Prostate gland (tissue), 2 donors: ENCODE measurements at regions not wholly inside any gene's neighbourhood (a gene's known extent, or its start where the extent isn't known, plus 50 kb on each side); places are given as distances from the start of the nearest gene placed in this dataset.

Source experiments
- DNase-seq: peaks from one replicate; pipeline ENCODE4 v3.0.0-alpha.2; 2019; ENCODE audit warnings: low spot score
- H3K27ac ChIP-seq, 2 donors: fragments of 200-600 bp; sonication (generic); 2 replicates each; pipeline ENCODE4 v1.5.1; 2017 to 2019
- H3K27me3 ChIP-seq: fragments of 200-600 bp; sonication (generic); replicated peaks from 2 replicates; pipeline ENCODE4 v1.5.1; 2019; ENCODE audit not compliant: insufficient read depth
- H3K36me3 ChIP-seq, 2 donors: fragments of 200-600 bp; sonication (generic); 1 replicate in 1 of 2; 2 replicates in 1 of 2; pipeline versions ENCODE4 v1.5.1 to v1.8.1; 2017 to 2019
- H3K4me1 ChIP-seq: fragments of 200-600 bp; sonication (generic); replicated peaks from 2 replicates; pipeline ENCODE4 v1.5.1; 2019
- H3K4me3 ChIP-seq, 2 donors: fragments of 200-600 bp; sonication (generic); 2 replicates each; pipeline ENCODE4 v1.5.1; 2017 to 2019
- H3K9me3 ChIP-seq: fragments of 200-600 bp; sonication (generic); 2 replicates; pipeline ENCODE4 v1.5.1; 2017
- POLR2A ChIP-seq: fragments of 450-650 bp; IDR thresholded peaks from one replicate; pipeline ENCODE4 v1.6.1; 2016; ENCODE audit warnings: antibody characterized with exemption, mild to moderate bottlenecking
- POLR2AphosphoS5 ChIP-seq: sonication (generic); formaldehyde crosslinking; IDR thresholded peaks from one replicate; pipeline ENCODE4 v1.6.1; 2017; ENCODE audit warnings: antibody characterized with exemption
- WGBS: methylation state at CpG from one replicate; pipeline ENCODE4 v1.1.5; 2018; 5-methylcytosine and 5-hydroxymethylcytosine counted together
- intact Hi-C: fragments of 100-400 bp; cut with DNase I; formaldehyde crosslinking; loops from one replicate; pipeline ENCODE4 v1.14.2; 2022
- TF ChIP-seq, protein P1 (sequence below), 4 experiments: fragments of 200-600 bp in 2 of 4; fragments of 450-650 bp in 2 of 4; sonication (generic) in 2 of 4; IDR thresholded peaks; 1 replicate in 3 of 4; 2 replicates in 1 of 4; pipeline ENCODE4 v1.5.1; 2016 to 2019; ENCODE audit warnings: antibody characterized with exemption in 4 of 4, mild to moderate bottlenecking in 2 of 4, moderate library complexity in 2 of 4

- Histone ChIP-seq H3K4me1 (no peaks in the 10 kb centered on the region), H3K27ac (no peak overlapping the region), H3K9me3 (no peaks in the 10 kb centered on the region), H3K4me3 (no peak overlapping the region), H3K27me3 (no peaks in the 10 kb centered on the region), H3K36me3 (no peaks in the 10 kb centered on the region)
- 79% methylated on average over 7 of the region's 7 CpGs for WGBS
- TF ChIP-seq POLR2AphosphoS5 (no peak), POLR2A (no peak)
- TF ChIP-seq, protein P1, sequence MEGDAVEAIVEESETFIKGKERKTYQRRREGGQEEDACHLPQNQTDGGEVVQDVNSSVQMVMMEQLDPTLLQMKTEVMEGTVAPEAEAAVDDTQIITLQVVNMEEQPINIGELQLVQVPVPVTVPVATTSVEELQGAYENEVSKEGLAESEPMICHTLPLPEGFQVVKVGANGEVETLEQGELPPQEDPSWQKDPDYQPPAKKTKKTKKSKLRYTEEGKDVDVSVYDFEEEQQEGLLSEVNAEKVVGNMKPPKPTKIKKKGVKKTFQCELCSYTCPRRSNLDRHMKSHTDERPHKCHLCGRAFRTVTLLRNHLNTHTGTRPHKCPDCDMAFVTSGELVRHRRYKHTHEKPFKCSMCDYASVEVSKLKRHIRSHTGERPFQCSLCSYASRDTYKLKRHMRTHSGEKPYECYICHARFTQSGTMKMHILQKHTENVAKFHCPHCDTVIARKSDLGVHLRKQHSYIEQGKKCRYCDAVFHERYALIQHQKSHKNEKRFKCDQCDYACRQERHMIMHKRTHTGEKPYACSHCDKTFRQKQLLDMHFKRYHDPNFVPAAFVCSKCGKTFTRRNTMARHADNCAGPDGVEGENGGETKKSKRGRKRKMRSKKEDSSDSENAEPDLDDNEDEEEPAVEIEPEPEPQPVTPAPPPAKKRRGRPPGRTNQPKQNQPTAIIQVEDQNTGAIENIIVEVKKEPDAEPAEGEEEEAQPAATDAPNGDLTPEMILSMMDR (IDR thresholded peaks at IDR 0.05), result no peak
- intact Hi-C loops, result loop anchor here (5.0 kb wide), 3 partner anchors 45 to 380 kb away; partner anchors contain the start of gene ZSWIM6
- DNase-seq, result no peak
Observed at GRCh38 chr5:61657010-61657409, 325.0 kb downstream of the ZSWIM6 start.

- Histone ChIP-seq H3K27me3 (no peaks in the 10 kb centered on the region), H3K27ac (no peak overlapping the region), H3K9me3 (no peaks in the 10 kb centered on the region), H3K4me3 (no peak overlapping the region), H3K4me1 (no peaks in the 10 kb centered on the region), H3K36me3 (no peaks in the 10 kb centered on the region)
- intact Hi-C loops, result loop anchor here (5.0 kb wide), 3 partner anchors 45 to 380 kb away; partner anchors contain the start of gene ZSWIM6
- WGBS, result 55% methylated on average over 3 of the region's 3 CpGs
- TF ChIP-seq POLR2A (no peak), POLR2AphosphoS5 (no peak)
- TF ChIP-seq, protein P1 (IDR thresholded peaks at IDR 0.05), result no peak
- DNase-seq, result no peak
Observed at GRCh38 chr5:61657686-61658085, 325.6 kb downstream of the ZSWIM6 start.

DNA sequence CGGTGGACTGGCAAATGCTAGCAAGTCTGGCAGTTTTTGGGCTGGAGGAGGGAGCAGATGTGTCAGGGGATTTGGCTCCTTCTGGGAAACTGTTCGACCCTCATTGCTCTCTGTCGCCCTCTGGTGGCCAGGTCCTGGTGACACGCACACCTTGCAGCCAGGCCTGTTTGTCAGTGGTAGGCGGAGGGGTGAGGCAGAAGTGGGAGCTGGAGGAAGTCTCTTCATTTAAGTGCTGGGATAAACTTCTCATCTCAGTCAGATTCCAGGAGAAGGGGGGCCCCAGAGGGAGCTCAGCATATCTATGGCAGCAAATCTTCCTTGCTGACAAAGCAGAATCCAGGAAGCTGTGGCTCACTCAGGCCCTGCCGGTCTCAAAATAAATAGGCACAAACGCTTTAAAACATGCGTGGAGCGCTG, 326.5 kb downstream of the ZSWIM6 start:
- TF ChIP-seq, protein P1 (IDR thresholded peaks at IDR 0.05), result peak; percentile 89 to 98 (median 92)
- TF ChIP-seq POLR2A (no peak), POLR2AphosphoS5 (peak; percentile 61)
- no peaks in the 10 kb centered on the region for H3K9me3 ChIP-seq
- no peaks in the 10 kb centered on the region for H3K36me3 ChIP-seq
- DNase-seq, result peak; percentile 82
- WGBS, result 48% methylated on average over 9 of the region's 9 CpGs
- no peaks in the 10 kb centered on the region for H3K27me3 ChIP-seq
- H3K27ac ChIP-seq, result no peak overlapping the region
- intact Hi-C loops, result loop anchor here (5.0 kb wide), 3 partner anchors 46 to 381 kb away; partner anchors contain the start of gene ZSWIM6
- H3K4me1 ChIP-seq, result no peaks in the 10 kb centered on the region
- H3K4me3 ChIP-seq, result no peak overlapping the region

DNA sequence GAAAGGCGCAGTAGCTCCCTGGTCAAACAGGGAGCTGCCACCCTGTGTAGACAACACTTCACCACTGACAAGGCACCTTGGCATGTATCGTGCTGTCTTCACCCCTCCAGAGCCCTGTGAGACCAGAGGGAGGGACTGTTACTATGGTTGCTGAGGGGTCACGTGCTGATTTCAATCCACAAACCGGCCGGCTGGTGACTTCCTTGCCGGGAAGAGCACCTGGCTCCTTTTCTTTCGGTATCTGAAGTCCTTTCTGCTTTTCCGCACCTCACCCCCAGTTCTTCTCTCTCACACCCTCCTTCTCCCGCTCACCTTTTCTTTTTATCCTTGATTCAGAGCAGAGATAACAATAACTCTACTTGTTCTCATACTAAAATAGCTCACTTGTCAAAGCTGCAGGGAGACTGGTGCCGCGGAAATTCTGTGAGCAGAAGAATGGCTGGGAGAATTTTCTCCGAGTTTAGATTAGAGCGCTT, 327.2 kb downstream of the ZSWIM6 start:
- WGBS, result 76% methylated on average over 13 of the region's 13 CpGs
- H3K36me3 ChIP-seq, result no peaks in the 10 kb centered on the region
- DNase-seq, result no peak
- no peak overlapping the region for H3K27ac ChIP-seq
- H3K4me1 ChIP-seq, result no peaks in the 10 kb centered on the region
- H3K9me3 ChIP-seq, result no peaks in the 10 kb centered on the region
- no peak overlapping the region for H3K4me3 ChIP-seq
- TF ChIP-seq POLR2A (no peak), POLR2AphosphoS5 (no peak)
- TF ChIP-seq, protein P1 (IDR thresholded peaks at IDR 0.05), result no peak
- H3K27me3 ChIP-seq, result no peaks in the 10 kb centered on the region
- intact Hi-C loops, result loop anchor here (5.0 kb wide), 3 partner anchors 47 to 382 kb away; partner anchors contain the start of gene ZSWIM6

DNA sequence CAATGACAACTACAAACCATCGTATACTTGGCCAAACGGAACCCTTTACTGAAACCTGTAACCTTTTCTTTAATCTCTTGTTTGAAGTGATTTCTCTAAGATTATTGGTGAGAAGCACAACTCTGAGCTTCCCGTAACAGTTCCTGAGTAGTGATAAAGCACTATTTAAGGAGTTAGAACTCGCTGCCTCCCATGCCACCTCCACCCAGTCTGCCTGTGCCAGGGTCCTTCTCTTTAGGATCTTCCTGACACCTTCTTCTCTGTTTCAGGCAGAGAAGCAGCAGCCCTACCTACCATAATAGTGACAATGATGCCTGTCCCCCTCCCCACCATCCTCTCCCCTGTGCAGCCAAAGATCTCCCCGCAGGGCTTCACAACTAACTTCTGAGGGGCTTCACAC, 330.6 kb downstream of the ZSWIM6 start:
- no peaks in the 10 kb centered on the region for H3K27me3 ChIP-seq
- no peak for DNase-seq
- no peaks in the 10 kb centered on the region for H3K4me1 ChIP-seq
- no peaks in the 10 kb centered on the region for H3K36me3 ChIP-seq
- no peak overlapping the region for H3K27ac ChIP-seq
- WGBS, result 74% methylated on average over 5 of the region's 5 CpGs
- H3K4me3 ChIP-seq, result no peak overlapping the region
- TF ChIP-seq, protein P1 (IDR thresholded peaks at IDR 0.05), result no peak
- TF ChIP-seq POLR2AphosphoS5 (no peak), POLR2A (no peak)
- no peaks in the 10 kb centered on the region for H3K9me3 ChIP-seq
- intact Hi-C loops, result loop anchor here (10.0 kb wide), 1 partner anchor 608 kb away; no protein-coding TSS in a partner anchor
